GM19023 (cell line): ENCODE measurements at regions not wholly inside any gene's neighbourhood (a gene's known extent, or its start where the extent isn't known, plus 50 kb on each side); places are given as distances from the start of the nearest gene placed in this dataset.
A peak's percentile ranks its signal among the peaks of the same experiment; 100 is the strongest.

Experiments
- ATAC-seq: cut with Tn5 transposase; IDR thresholded peaks from one replicate; pipeline ENCODE4 v1.9.1; 2021; ENCODE audit warnings: mild to moderate bottlenecking, moderate library complexity; ENCODE audit not compliant: unreplicated experiment

DNA sequence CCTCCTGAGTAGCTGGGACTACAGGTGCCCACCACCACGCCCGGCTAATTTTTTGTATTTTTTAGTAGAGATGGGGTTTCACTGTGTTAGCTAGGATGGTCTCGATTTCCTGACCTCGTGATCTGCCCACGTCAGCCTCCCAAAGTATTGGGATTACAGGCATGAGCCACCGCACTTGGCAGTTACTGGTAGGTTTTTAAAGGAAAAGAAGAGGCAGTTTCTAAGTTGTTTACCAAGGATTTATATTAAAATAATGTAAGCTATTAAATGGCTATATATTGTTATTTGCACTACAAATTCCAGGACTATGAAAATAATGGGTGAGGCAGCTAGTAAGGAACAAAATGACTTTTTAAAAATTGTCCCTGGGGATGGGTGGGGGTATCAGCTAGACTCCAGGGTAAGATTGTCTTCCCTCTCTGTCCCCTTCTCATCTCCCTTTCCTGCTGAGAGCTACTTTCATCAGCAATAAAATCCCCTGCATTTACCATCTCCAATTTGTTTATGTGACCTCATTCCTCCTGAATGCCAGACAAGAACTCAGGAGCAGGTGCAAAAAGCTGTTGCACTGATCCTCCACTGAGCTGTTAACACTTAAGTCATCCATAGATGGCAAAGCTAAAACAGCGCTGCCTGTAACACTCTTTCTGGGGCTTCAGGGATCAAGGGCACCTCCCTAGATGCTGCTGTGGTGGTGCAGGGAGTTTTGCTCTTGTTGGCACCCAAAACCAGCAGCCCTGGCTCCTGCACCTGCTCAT is 165.2 kb downstream of the ZPLD1 start:
- ATAC-seq, result no peak

GRCh38 chr3:102605153-102605552 is 170.3 kb downstream of the ZPLD1 start:
- ATAC-seq, result no peak

- ATAC-seq, result no peak
Measured at GRCh38 chr3:102608875-102609274, 174.1 kb downstream of the ZPLD1 start.

GRCh38 chr3:102614021-102614569 is 179.3 kb downstream of the ZPLD1 start:
- no peak for ATAC-seq

GRCh38 chr3:102614585-102614984 is 179.8 kb downstream of the ZPLD1 start:
- no peak for ATAC-seq

DNA sequence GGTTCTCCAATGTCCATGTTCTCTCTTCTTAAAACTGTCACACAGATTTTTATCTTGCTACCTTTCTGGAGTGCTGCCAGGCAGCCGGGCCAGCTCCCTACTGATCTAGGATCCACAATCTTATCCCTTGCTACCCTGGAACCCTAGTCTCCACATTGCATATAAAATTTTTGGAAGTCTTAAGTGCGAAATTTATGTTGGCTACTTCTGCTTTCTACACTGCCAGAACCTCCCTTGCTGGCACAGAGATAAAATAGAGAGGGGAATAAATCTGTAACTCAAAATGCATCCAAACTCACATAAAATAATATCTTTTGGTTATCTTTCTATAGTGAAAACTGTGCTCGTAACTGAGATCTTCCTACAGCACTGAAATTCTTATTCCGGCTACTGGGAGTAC is 182.6 kb downstream of the ZPLD1 start:
- no peak for ATAC-seq

- ATAC-seq, result no peak
Measured at GRCh38 chr3:102619361-102619760, 184.5 kb downstream of the ZPLD1 start.

DNA sequence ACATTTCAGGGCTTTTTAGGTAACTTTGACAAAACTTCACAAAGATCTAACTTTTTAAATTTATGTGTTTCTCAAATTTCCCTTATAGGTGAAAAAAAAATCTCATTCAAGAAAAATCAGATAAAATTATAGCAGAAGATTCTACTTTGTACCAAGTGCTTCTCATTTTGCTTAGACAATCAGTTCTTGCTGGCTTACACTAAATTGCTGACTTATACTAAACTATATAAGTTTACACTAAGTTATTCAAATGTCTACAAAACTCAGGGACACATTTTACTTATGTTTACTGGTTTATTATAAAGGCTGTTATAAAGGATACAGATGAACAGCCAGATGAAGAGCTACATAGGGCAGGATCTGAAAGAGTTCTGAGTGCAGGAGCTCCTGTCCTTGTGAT is 195.1 kb downstream of the ZPLD1 start:
- ATAC-seq, result no peak

DNA sequence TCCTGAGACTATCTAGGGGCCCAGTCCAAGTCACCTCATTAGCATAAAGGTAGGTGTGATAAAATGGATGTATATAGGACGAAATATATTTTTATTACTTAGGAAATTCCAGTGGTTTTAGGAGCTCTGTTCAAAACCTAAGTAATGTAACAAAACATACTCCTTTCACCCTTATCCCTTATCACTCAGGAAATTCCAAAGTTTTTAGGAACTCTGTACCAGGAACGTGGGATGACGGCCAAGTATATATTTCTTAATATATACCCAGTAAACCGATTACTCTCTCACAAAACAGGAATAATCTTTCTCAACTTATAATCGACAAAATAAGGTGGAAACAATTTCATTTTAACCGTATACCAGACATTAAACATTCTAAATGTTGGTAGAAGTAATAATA is 195.7 kb downstream of the ZPLD1 start:
- no peak for ATAC-seq

GRCh38 chr3:102643546-102643945 is 208.7 kb downstream of the ZPLD1 start:
- no peak for ATAC-seq

GRCh38 chr3:102646557-102646956 is 211.7 kb downstream of the ZPLD1 start:
- no peak for ATAC-seq

DNA sequence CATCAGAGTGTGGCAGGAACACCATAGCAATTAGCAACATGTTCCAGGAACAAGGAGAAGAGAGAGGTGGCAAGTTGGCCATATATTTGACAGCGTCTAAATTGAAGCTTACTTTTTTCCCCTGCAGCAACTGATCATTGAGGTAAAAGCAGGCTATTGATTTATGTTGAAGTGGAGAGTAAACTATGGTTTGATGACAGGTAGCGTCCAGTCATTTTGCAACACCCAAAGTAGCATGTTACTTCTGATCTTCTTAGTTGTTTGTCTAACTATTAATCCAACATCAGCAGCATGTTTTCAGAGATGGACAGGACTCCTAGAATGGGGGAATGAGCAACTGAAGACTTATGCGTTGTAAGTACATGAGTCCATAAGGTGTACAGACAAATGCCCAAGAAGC is 225.8 kb downstream of the ZPLD1 start:
- ATAC-seq, result no peak

- no peak for ATAC-seq
Measured at GRCh38 chr3:102661707-102662497, 227.1 kb downstream of the ZPLD1 start.

GRCh38 chr3:102662498-102662772 is 227.6 kb downstream of the ZPLD1 start:
- no peak for ATAC-seq

DNA sequence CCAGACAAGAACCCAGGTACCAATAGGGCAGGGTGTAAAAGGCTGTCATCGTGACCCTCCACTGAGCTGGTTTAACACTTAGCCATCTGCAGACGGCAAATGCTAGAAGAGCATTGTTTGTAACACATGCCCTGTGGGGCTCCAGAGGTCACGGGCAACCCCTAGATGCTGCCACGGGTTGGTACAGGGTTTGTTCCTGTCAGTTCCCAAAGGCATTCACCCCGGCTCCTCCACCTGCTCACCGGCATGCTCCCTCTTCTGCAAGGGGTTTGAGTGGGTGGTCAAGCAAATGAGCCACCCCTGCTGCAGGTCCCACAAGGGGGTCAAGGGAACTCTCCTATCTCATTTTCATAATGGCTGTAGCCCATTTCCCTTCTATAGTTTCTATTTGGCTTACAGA is 229.3 kb downstream of the ZPLD1 start:
- no peak for ATAC-seq

- ATAC-seq, result no peak
Measured at GRCh38 chr3:102665183-102665582, 230.4 kb downstream of the ZPLD1 start.

- no peak for ATAC-seq
Measured at GRCh38 chr3:102668247-102668646, 233.4 kb downstream of the ZPLD1 start.

DNA sequence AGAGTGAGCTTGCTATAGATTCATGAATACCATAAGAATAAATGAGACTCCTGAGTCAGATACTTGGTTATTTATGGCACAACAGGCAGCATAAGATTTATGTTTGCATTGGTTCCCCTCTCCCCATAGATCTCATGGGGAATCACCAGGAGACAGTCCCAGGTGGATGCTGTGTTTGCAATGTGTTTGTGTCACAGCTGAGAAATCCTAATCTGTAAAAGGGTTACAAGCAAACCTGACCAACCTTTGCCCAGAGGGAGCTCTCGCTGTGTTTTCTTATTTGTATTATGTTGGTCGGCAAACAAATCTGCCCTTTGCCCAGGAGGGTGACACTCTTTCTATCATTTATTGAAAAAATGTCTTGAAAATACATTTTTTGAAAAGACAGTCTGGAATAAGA is 236.2 kb downstream of the ZPLD1 start:
- no peak for ATAC-seq

- no peak for ATAC-seq
Measured at GRCh38 chr3:102672305-102672704, 237.5 kb downstream of the ZPLD1 start.

- peak; percentile 88 for ATAC-seq
Measured at GRCh38 chr3:102673271-102674115, 238.7 kb downstream of the ZPLD1 start.

DNA sequence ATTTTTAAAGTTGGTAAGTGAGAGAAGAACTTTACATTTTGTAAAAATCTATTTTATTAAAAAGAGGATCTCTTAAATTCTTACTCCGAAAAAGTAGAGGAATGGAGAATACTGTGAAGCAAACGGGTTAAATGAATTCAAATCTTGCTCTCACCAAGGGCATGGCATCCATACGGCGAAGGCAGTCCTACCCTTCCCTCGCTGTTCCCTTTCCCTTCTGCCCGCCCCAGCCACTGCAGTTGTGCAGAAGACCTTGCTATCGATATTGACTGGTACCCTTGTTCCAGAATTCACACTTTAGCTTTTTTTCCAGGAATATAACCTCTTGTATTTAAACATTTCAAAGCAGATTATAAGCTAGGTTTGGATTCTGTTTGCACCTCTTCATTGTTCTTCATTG is 239.5 kb downstream of the ZPLD1 start:
- ATAC-seq, result no peak
